NOMO-1 treated with dmso at 0.1 percent for 144 hours (cell line): ENCODE measurements at regions not wholly inside any gene's neighbourhood (a gene's known extent, or its start where the extent isn't known, plus 50 kb on each side); places are given as distances from the start of the nearest gene placed in this dataset.
"Not testable (repeated sequence)": the region's sequence is repeated elsewhere in the genome, so short reads cannot be mapped to it uniquely, and the experiment has no call there.

Experiments used
- DNase-seq: peaks from one replicate; lab custom pipeline; 2025; ENCODE audit not compliant: unreplicated experiment; lab: John Stamatoyannopoulos, UW

DNA sequence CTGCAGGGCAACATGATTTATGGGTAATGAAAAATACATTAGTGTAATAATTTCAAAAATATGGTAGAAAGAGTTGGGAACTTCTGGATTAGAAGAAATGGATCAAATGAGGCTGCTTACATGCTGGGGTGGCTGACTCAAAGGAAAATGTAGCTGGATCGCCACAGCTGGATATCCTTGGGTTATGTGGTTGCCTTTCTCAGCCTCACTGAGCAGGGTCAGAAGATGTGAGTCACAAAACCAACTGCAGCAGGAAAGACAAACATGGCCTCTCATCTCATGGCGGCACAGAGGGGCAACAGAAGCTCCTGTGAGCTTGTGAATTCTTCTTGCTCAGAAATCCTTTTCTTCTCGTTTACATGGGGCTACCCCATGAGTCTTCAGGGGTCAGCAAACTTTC, 317.1 kb upstream of the SPRED2 start:
- DNase-seq: no peak

DNA sequence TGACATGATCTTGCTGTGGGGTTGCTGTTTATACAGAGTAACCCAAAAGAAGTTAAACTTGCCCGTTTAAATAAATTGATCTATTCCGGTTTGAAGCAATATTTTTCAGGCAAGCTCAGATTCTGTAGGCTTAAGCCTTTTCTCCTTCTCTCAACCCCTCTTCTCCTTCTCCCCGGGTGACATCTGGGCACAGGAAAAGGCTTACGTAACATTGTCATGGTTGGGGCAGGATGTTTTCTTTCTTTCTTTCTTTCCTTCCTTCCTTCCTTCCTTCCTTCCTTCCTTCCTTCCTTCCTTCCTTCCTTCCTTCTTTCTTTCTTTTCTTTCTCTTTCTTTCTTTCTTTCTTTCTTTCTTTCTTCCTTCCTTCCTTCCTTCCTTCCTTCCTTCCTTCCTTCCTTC, 315.5 kb upstream of the SPRED2 start:
- DNase-seq: not testable (repeated sequence)

DNA sequence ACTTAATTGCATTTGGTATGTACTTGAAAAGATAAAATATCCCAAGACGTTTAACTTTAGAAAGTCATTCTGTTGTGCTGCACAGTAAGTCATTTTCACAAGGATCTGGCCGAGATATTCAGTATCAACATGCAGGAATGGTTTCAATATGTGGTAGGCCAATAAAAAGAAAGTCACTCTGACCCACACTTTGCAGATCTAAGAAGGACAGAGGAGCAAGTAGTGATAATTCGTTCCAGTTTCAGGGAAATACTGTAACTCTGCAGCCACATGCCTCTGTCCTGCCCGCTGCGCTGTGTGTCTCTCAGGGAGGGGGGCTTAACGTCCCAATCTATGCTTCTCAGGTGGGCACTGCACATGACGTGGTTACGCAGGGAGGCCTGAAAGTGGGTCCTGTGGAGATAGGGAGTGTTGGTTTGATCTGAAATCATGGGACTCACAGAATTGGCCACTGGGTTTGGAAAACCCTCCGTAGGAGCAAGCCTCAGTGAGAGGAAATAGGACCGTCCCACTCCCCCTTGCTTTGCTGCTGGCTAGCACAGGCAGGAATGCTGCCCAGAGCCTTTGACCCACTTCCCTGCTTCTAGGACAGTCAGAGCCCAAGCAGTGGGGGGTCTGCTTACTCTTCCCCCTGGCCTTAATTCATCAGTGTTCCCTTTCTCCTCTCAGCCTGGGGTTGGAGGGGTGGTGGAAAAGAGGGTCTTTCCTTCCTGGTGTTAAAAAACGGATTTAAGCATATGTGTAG, 314.7 kb upstream of the SPRED2 start:
- no peak for DNase-seq

DNA sequence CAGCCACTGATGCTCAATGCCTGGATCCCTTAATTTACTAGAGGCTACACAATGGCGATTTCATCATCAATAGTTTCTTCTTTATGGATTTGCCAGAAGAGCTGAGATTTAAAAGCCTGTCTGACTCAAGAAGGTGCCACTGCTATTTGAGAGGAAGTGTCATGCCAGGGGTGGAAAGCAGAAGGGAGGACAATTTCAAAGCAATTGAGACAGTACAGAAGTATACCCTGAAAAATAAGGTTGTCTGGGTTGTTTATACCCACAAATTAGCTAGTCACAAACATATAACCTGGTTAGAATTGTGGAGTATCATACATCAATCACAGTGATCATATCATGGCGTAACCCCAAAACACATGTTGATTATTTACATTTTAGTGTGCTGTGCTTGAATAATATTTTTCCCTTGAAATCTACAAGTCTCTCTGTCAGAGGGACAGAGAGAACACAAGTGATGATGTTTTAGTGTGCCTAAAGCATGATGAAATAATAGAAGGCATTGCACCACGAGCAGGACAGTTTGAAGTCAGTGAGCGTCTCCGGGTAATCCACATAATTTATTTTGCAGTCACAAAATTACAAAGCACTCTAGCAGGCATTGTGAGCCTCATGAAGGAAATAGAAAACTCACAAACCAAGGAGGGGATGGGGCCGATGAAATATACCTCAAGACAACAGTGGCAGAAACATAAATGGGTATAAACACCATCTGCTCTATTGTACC, 312.2 kb upstream of the SPRED2 start:
- no peak for DNase-seq

DNA sequence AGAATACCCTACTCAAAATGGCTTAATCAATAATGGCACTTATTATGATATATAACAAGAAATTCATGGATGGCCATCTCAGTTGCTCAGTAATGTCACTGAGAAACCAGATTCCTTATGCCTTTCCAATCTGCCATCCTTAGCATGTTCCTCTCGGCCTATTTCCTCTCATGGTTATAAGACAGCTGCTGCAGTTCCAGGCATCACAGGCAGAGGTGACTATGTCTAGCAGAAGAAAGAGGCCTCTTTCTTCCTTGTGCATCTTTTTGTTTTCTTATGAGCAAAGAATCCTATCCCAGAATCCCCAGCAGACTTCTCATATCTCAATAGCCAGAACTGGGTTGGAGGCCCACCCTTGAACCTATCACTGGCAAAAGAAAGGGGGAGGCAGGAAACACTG, 310.6 kb upstream of the SPRED2 start:
- no peak for DNase-seq

DNA sequence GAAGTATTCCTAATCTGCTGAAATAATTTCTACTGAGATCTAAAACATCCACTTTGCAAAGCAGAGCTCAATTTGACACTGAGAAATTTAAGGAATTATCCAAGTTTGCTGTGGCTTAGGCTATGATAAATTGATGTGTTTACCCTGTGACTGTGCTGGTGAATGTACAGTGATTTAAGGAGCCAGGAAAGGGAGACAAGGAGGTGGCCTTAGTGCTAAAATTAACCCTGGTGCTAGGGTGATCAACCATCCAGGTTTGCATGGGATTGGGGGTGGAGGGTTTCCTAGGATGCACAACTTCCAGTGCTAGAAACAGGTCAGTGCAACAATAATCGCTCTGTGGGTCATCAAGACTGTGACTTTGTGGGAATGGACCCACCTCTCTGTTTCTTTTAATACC, 307.5 kb upstream of the SPRED2 start:
- DNase-seq: no peak

DNA sequence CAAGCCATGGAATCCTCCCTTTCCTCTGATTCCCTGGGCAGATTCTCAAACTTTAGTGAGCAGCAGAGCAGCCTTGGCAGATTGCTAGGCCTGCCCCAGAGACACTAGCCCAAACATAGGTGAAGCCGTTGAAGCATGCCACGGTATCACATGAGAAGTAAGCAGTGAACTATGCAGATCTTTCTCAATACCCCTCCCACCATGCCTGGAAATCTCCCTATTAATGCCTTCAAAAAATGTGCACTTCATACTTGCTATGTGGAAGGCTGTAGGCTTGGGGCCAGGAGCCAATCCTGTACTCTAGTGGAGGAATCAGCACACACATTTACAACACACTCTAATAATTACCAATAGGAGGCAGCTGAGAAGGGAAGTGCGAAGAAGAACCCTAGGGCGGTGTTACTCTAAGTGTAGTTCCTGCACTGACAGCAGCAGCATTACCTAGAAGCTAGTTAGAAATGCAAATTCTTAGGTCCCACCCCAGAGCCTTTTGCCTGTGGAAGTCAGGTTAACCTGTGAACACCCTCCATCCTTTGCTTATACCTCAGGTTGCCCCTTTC, 305.1 kb upstream of the SPRED2 start:
- DNase-seq: no peak

DNA sequence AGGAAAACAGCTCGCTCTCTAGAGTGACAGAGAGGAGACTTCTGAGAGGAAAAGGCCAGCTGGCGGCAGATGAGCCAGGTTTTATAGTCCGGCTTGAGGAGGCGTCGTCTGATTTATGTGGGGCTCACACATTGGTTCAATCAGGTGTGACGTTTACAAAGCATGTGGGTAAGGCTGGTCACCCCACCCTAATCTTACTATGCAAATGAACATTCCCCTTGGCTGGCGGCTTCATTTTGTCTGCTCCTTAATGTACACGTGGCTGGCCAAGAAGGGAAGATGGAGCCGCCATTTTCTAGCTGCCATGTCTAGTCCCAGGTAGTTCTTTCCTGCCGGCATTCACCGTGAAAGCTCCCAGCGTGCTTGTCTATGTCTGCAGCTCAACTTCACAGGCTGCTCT, 299.1 kb upstream of the SPRED2 start:
- no peak for DNase-seq

DNA sequence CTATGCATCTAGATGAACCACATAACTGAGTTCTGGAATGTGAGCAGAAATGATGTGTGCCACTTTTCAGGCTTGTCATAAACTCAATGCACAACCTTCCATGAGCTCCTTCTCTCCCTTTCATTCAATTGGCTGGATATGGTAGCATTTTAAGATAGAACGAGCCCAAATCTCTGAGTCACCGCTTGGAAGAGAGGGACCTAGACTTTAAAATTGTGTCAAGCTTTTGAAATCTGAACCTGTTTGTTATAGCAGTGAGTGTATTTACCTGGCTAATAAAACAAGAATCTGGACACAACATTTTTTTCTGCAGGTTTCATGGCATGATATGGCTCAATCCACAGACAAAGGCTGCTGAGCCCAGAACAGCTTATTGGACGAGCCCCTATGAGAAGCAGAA, 297.8 kb upstream of the SPRED2 start:
- DNase-seq: no peak

DNA sequence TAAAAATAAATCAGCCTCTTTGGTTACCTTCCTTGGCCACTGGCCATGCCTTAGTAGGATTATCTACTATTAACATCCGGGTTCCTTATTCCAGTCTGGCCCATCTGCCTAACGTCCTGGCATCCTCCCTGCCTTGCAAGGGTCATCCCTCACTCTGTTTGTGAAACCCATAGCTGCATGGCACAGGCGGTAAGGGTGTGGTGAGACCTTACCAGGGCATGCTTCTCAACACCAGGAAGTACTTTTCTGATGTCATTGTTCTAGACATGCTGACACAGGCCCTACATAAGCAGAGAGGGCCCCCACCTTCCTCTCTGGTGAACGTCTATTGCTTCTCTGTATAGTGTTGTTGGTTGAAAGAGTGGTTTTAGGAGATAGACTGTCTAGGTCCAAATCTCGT, 296.8 kb upstream of the SPRED2 start:
- no peak for DNase-seq

DNA sequence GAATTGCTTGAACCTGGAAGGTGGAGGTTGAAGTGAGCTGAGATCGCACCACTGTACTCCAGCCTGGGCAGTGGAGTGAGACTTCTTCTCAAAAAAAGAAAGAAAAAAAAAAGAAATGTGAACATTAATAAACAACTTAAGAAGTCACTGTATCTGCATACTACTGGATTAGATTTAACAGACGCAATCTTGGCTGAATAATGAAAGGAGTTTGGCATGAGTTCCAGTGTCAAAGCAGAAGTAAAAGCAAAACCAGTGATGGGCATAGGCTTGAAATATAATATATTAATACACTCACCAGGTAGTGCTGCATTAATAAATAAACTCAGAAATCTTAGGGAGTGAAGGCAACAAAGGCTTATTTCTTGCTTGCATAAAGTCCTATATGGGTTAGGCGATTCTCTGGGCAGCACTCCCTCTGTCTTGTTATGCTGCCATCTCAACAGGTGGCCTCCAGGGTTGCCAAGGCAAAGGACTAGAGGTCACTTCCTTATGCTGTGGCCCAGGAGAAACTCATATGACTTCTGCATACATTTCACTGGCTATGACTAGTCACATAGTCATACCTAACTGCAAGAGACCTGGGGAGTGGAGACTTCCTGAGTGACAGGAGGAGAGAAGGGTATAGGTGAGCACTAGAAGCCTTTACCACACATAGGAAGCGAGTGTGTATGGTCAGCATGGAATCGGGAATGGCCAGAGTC, 296.2 kb upstream of the SPRED2 start:
- DNase-seq: no peak

DNA sequence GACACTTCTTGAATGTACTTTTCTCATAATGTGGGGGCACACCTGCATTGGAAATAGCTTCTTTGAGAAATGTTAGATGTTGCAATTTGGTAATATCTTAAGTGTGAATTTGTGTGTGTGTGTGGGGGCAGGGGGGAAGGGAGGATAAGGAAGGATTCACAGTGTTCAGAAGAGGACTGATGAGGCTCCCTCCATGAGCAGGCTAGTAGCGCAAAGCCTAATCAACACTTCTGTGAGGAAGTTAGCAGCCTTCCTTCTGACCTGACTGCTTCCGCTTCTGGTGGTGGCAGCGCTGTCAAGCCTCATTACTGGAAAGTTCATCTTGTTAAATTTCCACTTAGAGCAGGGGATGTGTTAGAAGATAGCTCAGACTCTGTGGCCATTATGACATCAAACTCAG, 295.4 kb upstream of the SPRED2 start:
- DNase-seq: no peak

DNA sequence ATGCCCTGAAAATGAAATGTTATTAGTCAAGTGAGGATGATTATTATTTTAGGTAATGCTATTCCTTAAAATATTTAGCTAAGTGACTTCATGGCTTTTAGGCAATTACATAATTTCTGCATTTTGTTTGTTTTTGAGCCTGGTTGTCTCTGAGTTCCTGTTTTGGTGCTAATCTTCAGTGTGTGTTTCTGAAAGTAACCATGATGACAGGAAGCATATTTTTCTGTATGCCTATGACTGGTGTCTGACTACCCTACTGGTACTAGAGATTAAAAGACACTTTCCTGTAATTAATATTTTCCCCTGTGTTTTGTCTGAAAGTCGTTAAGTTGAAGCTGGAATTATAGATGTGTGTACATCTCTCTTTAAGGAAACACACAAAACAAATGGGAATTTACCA, 295.0 kb upstream of the SPRED2 start:
- no peak for DNase-seq

DNA sequence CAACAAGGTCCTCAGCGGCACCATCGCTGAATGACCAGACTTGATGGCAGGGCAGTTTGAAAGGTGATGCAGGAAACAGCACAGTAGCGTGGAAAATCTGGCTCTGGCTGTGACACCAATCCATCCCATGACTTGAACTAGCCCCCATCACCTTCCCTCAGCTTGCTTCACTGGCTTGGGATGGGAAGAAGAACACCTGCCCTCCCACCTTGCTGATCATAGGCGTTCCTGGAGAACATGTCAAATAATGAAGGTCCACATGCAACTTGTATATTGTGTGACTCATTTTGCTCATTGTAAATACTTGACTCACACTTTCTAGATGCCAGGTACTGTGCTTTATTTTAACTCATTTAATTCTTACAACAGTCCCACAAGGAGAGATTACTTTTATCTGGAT, 292.4 kb upstream of the SPRED2 start:
- DNase-seq: no peak

DNA sequence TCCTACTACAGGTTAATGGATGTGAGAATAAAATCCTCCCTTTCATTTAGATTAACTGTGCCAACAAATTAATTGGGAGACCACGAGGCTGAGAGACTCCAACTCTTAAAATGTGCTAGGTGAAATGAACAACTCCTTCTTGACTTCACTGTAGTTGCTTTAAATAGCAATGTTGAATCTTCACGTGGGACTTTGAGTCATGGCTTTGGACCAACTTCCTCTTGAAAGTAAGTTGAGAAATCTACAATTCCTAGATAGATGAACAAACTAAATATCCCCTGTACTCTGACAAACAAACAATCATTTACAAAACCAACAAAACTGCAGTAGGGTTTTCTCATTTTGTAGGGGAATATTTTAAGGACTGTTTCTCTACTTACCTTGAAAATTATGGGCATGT, 291.9 kb upstream of the SPRED2 start:
- DNase-seq: no peak

DNA sequence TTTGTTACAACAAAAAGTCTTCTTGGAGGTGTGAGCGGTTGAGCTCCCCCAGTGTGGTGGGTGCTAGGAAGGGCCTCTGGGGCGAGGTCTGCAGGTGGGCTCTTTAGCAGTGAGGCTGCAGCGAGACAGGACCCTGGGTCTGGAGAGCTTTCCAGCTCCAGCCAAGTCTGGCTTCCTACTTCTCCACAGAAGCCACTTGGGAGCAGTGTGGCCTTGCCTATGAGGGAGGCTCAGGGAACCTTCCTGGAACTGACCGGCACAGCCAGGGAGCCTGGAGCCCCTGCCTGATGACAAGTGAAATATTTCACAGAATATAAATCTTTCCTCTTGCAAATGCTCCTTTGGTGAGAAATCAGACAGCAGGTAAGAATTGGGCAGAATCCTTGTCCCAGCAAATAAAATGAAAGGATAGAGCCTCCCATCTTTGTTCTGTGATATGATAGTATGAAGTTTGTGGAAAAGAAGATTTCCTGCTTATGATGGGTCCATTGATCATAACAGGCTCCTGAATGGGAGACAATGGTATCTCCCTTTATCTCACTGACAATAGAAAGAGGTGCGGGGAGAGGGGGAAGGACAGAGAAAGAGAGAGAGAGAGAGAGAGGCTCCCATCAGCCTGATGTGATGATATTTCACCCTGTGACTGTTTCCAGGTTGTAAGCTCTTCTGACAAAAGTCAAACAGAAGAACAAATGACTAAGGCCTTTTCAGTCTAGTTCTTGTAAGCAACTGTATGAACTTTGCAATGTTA, 289.8 kb upstream of the SPRED2 start:
- no peak for DNase-seq

DNA sequence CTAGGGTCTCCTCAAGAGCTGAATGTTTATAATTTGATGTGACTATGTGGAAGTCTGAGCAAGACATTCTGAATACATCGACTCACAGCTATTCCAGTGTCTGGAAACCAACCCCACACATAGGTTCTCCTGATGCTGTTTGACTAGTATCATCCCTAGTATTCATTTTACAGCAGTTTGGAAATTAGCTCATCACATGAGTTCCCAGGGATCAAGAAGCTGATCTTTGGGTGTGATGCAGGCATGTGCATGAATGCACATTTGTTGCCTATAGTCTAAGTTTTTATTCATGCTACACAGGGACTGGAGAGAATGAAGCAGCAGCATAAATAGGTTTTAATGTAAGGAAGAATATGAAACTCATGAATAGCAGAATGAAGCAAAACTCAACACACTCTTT, 284.3 kb upstream of the SPRED2 start:
- DNase-seq: no peak

DNA sequence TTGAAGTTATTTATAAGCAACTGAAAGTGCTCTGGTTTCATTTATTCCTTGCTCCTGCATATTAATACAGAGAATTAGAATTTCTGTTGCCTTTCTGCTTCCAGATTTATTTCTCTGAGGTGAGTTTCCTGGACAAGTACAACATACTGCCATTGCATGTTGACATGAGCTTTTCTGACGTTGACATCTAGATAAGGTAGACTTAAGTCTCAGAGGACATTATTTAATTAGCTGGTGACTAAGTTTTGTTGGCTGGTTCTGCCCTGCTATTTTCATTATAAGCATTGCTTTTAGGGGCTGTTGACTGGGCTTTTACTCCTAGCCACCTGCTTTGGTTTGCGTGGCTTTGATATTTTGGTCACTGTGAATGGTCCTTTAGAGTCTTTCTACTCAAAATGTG, 282.9 kb upstream of the SPRED2 start:
- no peak for DNase-seq

DNA sequence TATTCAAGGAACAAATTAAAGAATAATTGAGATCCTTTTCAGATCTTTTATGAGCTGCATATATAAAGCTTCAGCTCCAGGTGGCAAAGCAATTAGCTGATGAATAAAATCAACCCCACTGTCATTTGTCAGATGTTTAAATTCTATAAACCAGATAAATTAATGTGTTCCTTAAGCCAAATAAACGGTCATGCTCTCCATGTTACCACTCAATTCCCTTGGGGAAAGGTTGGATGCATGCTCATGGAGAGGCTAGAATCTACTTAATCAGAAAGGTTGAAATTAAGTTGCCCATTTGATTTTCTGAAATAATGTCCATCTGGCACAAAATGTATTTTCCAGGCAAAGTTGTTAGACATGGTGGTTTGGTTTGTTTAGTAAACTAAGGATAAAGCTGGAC, 282.5 kb upstream of the SPRED2 start:
- DNase-seq: no peak

DNA sequence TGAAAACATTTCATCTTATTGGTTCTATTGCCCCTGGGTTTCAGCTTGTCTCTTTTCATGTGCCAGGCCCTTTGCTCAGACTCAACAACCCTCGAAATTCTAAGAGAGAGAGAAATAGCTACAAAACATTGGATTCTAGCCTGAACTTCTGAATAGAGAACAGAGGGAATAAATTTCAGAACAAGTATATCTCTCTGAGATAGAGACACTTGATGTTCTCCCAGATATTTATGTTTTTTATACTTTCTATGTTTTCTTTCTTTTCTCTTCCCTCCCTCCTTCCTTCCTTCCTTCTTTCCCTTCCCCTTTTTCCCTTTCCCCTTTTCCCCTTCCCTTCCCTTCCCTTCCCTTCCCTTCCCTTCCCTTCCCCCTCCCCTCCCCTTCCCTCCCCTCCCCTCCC, 279.5 kb upstream of the SPRED2 start:
- DNase-seq: no peak

DNA sequence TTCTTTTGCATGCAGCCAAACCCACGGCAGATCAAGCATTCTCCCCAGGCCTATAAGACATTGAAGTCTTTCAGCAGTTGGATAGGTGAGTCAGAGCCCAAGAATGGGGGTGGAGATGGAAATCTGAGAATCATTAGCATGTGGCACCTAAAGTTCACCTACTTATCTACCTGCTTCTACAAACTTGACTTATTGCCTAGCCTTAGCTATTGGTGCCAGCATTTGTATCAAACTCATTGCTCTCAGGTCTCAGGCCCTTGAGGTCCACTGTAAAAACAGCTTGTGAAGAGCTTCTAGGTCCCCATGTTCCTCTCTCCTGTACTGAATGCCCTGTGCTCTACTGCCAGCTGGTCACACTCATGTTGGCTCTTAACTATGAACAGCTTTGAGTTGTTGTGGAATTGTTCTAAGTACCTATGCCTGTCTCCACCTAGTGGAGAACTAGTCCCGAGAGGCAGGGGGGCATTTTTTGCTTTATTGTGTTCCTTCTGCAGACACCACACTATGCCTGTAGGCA, 278.4 kb upstream of the SPRED2 start:
- DNase-seq: no peak
